HCT116 (cell line): ENCODE measurements at regions not wholly inside any gene's neighbourhood (a gene's known extent, or its start where the extent isn't known, plus 50 kb on each side); places are given as distances from the start of the nearest gene placed in this dataset.

ENCODE experiments used
- ATAC-seq: fragments of 200-7000 bp; cut with Tn5 transposase; 2 replicates; pipeline ENCODE4 v1.9.1; 2020; ENCODE audit warnings: mild to moderate bottlenecking, moderate library complexity
- BruUV-seq: library from RNA; stranded (reverse); fragments of 400-500 nt; replicated peaks from 2 replicates; lab custom pipeline; 2021; lab: Mats Ljungman, UMichigan
- CTCF ChIA-PET: fragments of 300-600 bp; sonication (Branson Sonifier 250); formaldehyde crosslinking; loops from one replicate; lab custom pipeline; 2021; ENCODE audit warnings: antibody characterized with exemption; lab: Charles Lee
- POLR2A ChIA-PET: fragments of 300-600, 350-600 bp; sonication (Branson Sonifier 250); formaldehyde crosslinking; loops from one replicate; lab custom pipeline; 2021; ENCODE audit warnings: antibody characterized with exemption; lab: Charles Lee
- RAD21 ChIA-PET, 2 experiments: fragments of 300-600 bp; sonication (Branson Sonifier 250); formaldehyde crosslinking; loops; one replicate each; lab custom pipeline; 2023; ENCODE audit warnings: low total read pairs in 2 of 2; ENCODE audit not compliant: uncharacterized antibody in 2 of 2, unreplicated experiment in 2 of 2, low non-redundant PET in 1 of 2; lab: Charles Lee
- DNase-seq: peaks from one replicate; pipeline ENCODE4 v3.0.0-alpha.2; 2010; ENCODE audit warnings: low read depth, low spot score
- H2AFZ ChIP-seq: fragments of 200-600 bp; shearing (Covaris generic), sonication (generic); 2 replicates; pipeline ENCODE4 v1.6.1; 2017; ENCODE audit warnings: low read depth, mixed run types, mixed read lengths, antibody characterized with exemption, low read length; ENCODE audit not compliant: poor library complexity, severe bottlenecking
- H3K27ac ChIP-seq: 2 replicates; pipeline ENCODE4 v1.5.1; 2012; ENCODE audit warnings: low read depth, low read length
- H3K27me3 ChIP-seq: fragments of 200-600 bp; sonication (generic); 2 replicates; pipeline ENCODE4 v1.6.1; 2016; ENCODE audit warnings: mixed run types, low read length, mixed read lengths; ENCODE audit not compliant: insufficient read depth
- H3K36me3 ChIP-seq, 2 experiments: fragments of 200-500 bp in 1 of 2; fragments of 200-600 bp in 1 of 2; sonication (Bioruptor generic) in 1 of 2; sonication (generic) in 1 of 2; 2 replicates each; pipeline versions ENCODE4 v1.5.1 to v1.6.1; 2014 to 2016; ENCODE audit warnings: low read length in 2 of 2, inconsistent platforms in 1 of 2, mixed read lengths in 1 of 2, mixed run types in 1 of 2; ENCODE audit not compliant: insufficient read depth in 2 of 2, control insufficient read depth in 1 of 2
- H3K4me1 ChIP-seq, 2 experiments: fragments of 200-600 bp in 1 of 2; sonication (generic) in 1 of 2; 2 replicates each; pipeline versions ENCODE4 v1.5.1 to v1.6.1; 2012 to 2017; ENCODE audit warnings: low read length in 2 of 2, inconsistent platforms in 1 of 2, mild to moderate bottlenecking in 1 of 2, mixed read lengths in 1 of 2, mixed run types in 1 of 2, moderate library complexity in 1 of 2; ENCODE audit not compliant: insufficient read depth in 2 of 2, control insufficient read depth in 1 of 2
- H3K4me2 ChIP-seq: fragments of 200-600 bp; sonication (generic); 2 replicates; pipeline ENCODE4 v1.6.1; 2017; ENCODE audit warnings: mixed run types, low read length, mixed read lengths
- H3K4me3 ChIP-seq, 2 experiments: fragments of 200-600 bp in 1 of 2; sonication (generic) in 1 of 2; replicated peaks in 1 of 2; 2 replicates each; pipeline ENCODE4 v1.5.1; 2011 to 2016; ENCODE audit warnings: low read length in 2 of 2, control low read depth in 1 of 2, low read depth in 1 of 2, mild to moderate bottlenecking in 1 of 2, mixed read lengths in 1 of 2, mixed run types in 1 of 2
- H3K79me2 ChIP-seq: fragments of 200-600 bp; sonication (generic); 2 replicates; pipeline ENCODE4 v1.6.1; 2017; ENCODE audit warnings: mild to moderate bottlenecking, mixed run types, low read length, moderate library complexity, mixed read lengths; ENCODE audit not compliant: insufficient read depth
- H3K9ac ChIP-seq: fragments of 200-600 bp; sonication (generic); 2 replicates; pipeline ENCODE4 v1.6.1; 2016; ENCODE audit warnings: low read length, mixed read lengths
- H3K9me2 ChIP-seq: fragments of 200-600 bp; sonication (generic), shearing (Covaris generic); 2 replicates; pipeline ENCODE4 v1.6.1; 2017; ENCODE audit warnings: mixed run types, mild to moderate bottlenecking, moderate library complexity; ENCODE audit not compliant: insufficient read depth
- H3K9me3 ChIP-seq, 2 experiments: fragments of 200-500 bp in 1 of 2; fragments of 200-600 bp in 1 of 2; sonication (Bioruptor generic) in 1 of 2; sonication (generic) in 1 of 2; 2 replicates each; pipeline ENCODE4 v1.6.1; 2014 to 2017; ENCODE audit warnings: low read length in 2 of 2, mixed read lengths in 2 of 2, inconsistent platforms in 1 of 2, low read depth in 1 of 2, mild to moderate bottlenecking in 1 of 2, mixed run types in 1 of 2, moderate library complexity in 1 of 2; ENCODE audit not compliant: control insufficient read depth in 1 of 2, insufficient read depth in 1 of 2
- H4K20me1 ChIP-seq: fragments of 200-600 bp; sonication (generic), shearing (Covaris generic); 2 replicates; pipeline ENCODE4 v1.6.1; 2017; ENCODE audit warnings: mixed run types, mild to moderate bottlenecking, moderate library complexity; ENCODE audit not compliant: insufficient read depth
- CTCF ChIP-seq, 3 experiments: fragments of 200-600 bp in 1 of 3; sonication (generic) in 1 of 3; IDR thresholded peaks in 2 of 3; conservative IDR thresholded peaks in 1 of 3; 2 replicates each; pipeline ENCODE4 v1.5.1; 2012 to 2017; ENCODE audit warnings: low read depth in 2 of 3, low read length in 2 of 3, antibody characterized with exemption in 1 of 3, borderline replicate concordance in 1 of 3, control low read depth in 1 of 3, mild to moderate bottlenecking in 1 of 3, mixed read lengths in 1 of 3, mixed run types in 1 of 3, moderate library complexity in 1 of 3; ENCODE audit not compliant: insufficient read depth in 1 of 3
- EGR1 ChIP-seq: IDR thresholded peaks from 2 replicates; pipeline ENCODE4 v1.6.1; 2012; ENCODE audit warnings: low read depth
- FOSL1 ChIP-seq: IDR thresholded peaks from 2 replicates; pipeline ENCODE4 v1.6.1; 2012; ENCODE audit warnings: low read depth
- JUND ChIP-seq: IDR thresholded peaks from 2 replicates; pipeline ENCODE4 v1.6.1; 2012
- POLR2A ChIP-seq: IDR thresholded peaks from 2 replicates; pipeline ENCODE4 v1.7.0; 2011; ENCODE audit warnings: borderline replicate concordance; ENCODE audit not compliant: insufficient read depth, insufficient read length; ENCODE audit errors: extremely low read depth
- REST ChIP-seq: IDR thresholded peaks from 2 replicates; pipeline ENCODE4 v1.6.1; 2012; ENCODE audit warnings: low read depth
- SP1 ChIP-seq: IDR thresholded peaks from 2 replicates; pipeline ENCODE4 v1.6.1; 2012; ENCODE audit warnings: low read depth
- SRF ChIP-seq: IDR thresholded peaks from 2 replicates; pipeline ENCODE4 v1.6.1; 2012; ENCODE audit warnings: low read depth
- TCF7L2 ChIP-seq: IDR thresholded peaks from 2 replicates; pipeline ENCODE4 v1.7.0; 2011; ENCODE audit warnings: borderline replicate concordance, inconsistent platforms; ENCODE audit not compliant: insufficient read depth, insufficient read length; ENCODE audit errors: extremely low read depth
- YY1 ChIP-seq: IDR thresholded peaks from 2 replicates; pipeline ENCODE4 v1.6.1; 2011; ENCODE audit warnings: low read length, low read depth, moderate library complexity, mild to moderate bottlenecking; ENCODE audit not compliant: insufficient replicate concordance; ENCODE audit errors: extremely low read depth
- ZNF274 ChIP-seq: fragments of 200-500 bp; sonication (Bioruptor generic); IDR thresholded peaks from 2 replicates; pipeline ENCODE4 v1.6.1; 2014; ENCODE audit warnings: mild to moderate bottlenecking, low read depth, low read length, inconsistent platforms
- intact Hi-C: fragments of 100-400 bp; cut with micrococcal nuclease; formaldehyde crosslinking; loops from 2 replicates; pipeline ENCODE4 v1.10.0; 2022

GRCh38 chr20:50270569-50270968 lies 79.9 kb downstream of the CEBPB start:
- ChIA-PET POLR2A (no interaction called here), CTCF (no interaction called here), RAD21 (no interaction called here)
- H3K9ac ChIP-seq = no peak overlapping the region
- DNase-seq (no peak), ATAC-seq (no peak)
- no peaks in the 10 kb centered on the region for H3K36me3 ChIP-seq
- no peak for TF ChIP-seq TCF7L2
- TF ChIP-seq POLR2A = no peak
- peaks cover 26 to 31% of the 10 kb centered on the region in 2 experiments for H3K4me1 ChIP-seq
- H3K27me3 ChIP-seq = no peaks in the 10 kb centered on the region
- H4K20me1 ChIP-seq = no peaks in the 10 kb centered on the region
- H2AFZ ChIP-seq = no peak overlapping the region
- intact Hi-C loops = no loop called here
- no peaks in the 10 kb centered on the region for H3K79me2 ChIP-seq
- H3K9me2 ChIP-seq = no peaks in the 10 kb centered on the region
- no peaks in the 10 kb centered on the region for H3K9me3 ChIP-seq
- no peak overlapping the region for H3K4me2 ChIP-seq
- no peak overlapping the region for H3K27ac ChIP-seq
- no TSS peak for BruUV-seq
- no peak overlapping the region for H3K4me3 ChIP-seq

- Histone ChIP-seq H3K9ac (no peak overlapping the region), H3K4me1 (peaks cover 20 to 25% of the 10 kb centered on the region in 2 experiments), H3K27me3 (no peaks in the 10 kb centered on the region), H3K27ac (no peak overlapping the region), H3K9me2 (no peaks in the 10 kb centered on the region), H3K36me3 (no peaks in the 10 kb centered on the region), H3K9me3 (no peaks in the 10 kb centered on the region), H2AFZ (no peak overlapping the region), H4K20me1 (no peaks in the 10 kb centered on the region), H3K4me3 (no peak overlapping the region), H3K79me2 (no peaks in the 10 kb centered on the region), H3K4me2 (no peak overlapping the region)
- TF ChIP-seq REST (no peak), SP1 (no peak), EGR1 (no peak), TCF7L2 (no peak), YY1 (no peak), SRF (no peak), JUND (no peak), ZNF274 (no peak), FOSL1 (no peak), CTCF (IDR thresholded peaks at IDR 0.05 in 2 of 3, conservative IDR thresholded peaks at IDR 0.05 in 1 of 3; ENCODE audit: borderline replicate concordance in 1 of 3, insufficient read depth in 1 of 3, low read depth in 2 of 3, low read length in 2 of 3) (no peak)
- POLR2A ChIA-PET = no interaction called here
- CTCF ChIA-PET = no interaction called here
- DNase-seq = no peak
- ATAC-seq = no peak
- RAD21 ChIA-PET = no interaction called here
- BruUV-seq = no TSS peak
- intact Hi-C loops = no loop called here
Observed at GRCh38 chr20:50271176-50271575, 80.5 kb downstream of the CEBPB start.
